SHP77 (cell line): ENCODE measurements at regions not wholly inside any gene's neighbourhood (a gene's known extent, or its start where the extent isn't known, plus 50 kb on each side); places are given as distances from the start of the nearest gene placed in this dataset.
"Not testable (repeated sequence)": the region's sequence is repeated elsewhere in the genome, so short reads cannot be mapped to it uniquely, and the experiment has no call there.

Experiments used
- DNase-seq, 2 experiments: peaks; one replicate each; lab custom pipeline; 2025; lab: John Stamatoyannopoulos, UW

DNA sequence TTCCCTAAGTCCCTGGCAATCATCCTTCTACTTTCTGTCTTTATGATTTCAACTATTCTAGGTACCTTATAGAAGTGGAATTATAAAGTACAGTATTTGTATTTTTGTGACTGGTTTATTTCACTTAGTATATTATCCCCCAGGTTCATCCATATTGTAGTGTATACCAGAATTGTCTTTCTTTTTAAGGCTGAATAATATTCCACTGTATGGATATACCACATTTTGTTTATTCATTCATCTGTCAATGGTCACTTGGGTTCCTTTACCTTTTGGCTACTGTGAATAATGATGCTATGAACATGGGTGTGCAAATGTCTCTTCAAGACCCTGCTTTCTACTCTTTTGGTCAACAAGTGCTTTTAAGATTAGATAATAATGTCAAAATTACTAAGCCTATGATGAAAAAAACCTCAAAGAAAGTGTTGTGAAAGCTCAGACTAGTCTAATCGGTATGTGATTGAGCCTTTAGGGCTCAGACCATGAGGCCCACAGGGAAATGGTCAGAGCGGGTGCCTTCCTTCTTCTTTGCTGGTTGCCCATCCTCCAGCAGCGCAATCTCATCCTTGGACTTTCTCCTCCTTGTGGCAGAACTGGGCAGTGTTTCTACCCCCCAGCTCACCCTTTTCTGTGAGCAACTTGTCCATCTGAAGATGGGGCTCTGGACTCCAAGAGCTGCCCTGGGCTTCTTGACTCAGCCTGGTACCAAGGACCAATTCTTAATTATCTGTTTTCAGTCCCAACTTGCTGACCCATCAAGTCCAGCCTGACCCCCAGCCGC is 105.4 kb downstream of the TTC8 start:
- no peak for DNase-seq

DNA sequence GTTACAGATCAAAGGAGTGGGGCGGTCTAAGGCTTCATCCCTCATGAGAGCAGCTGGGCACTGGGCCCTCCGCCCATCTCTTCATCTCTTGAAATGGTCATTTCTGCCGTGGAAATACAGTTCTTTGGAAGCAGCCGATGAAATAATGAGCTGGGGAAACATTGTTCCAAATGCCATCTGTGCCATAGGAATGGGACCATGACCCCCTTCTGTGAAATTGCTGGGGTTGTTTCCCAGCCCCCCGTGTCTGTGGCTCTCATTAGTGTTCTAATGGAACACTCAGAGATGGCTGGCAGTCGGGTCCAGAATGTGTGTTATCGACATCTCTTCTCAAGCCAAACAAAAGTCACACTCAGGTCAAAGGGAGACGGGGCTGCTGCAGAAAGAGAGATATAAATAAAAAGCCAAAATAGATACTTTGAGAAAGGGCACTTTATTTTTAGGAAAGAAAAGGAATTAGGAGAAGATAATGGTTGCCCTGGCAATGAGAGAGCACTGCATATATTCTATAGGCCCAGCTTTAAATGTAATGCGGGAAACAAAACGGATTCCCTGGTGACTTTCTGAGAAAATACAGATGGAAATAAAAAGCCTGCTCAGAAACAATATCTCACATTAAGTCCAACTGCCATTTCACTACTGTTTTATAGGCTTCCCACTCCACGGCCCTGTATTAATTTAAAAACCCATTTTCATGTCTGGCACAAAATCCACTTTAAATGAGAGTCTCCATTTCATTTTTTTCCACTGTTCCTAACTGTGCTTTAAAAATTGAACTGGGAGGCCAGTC is 107.1 kb downstream of the TTC8 start:
- no peak for DNase-seq

DNA sequence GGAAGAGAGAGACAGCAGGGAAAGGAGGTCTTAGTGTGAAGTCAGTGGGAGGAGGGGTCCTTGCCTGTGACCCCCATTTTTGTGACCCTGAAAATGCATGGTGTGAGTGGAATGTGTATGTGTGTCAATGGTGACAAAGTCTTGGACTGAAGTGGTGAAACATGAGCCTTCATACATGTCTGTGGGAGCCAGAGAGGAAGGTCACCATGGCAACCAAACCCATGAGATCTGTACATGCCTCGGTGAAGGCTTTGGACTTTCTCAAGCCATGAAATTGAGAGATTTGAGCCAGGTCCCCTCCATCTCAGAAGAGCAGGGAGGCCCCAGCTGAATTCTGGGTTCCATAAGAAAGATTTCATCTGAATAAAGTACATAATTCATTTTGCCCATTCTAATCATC is 108.7 kb downstream of the TTC8 start:
- DNase-seq: no peak

DNA sequence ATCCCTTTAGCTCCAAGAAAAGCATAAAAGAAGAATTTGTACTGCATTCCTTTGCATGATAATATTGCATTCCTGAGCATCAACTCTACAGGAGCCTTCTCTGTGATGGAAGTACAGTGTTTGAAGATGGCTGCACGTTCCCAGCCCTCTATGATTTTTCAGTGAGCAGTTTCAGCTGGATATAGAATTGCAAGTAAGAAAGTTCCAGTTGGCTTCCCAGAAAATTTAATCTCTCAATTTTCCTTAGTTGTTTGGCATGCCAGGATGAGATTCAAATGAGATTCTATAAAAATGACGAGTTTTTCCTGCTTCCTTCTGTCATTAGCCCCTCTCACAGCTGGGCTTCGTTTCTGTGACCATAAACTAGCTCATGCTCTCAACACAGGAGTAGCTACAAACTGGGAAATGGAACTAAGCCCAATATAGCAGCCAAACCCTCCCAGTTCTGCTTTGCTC is 109.9 kb downstream of the TTC8 start:
- no peak for DNase-seq

GRCh38 chr14:88935083-88935482 is 110.6 kb downstream of the TTC8 start:
- DNase-seq: no peak

GRCh38 chr14:88937706-88938105 is 113.3 kb downstream of the TTC8 start:
- no peak for DNase-seq

DNA sequence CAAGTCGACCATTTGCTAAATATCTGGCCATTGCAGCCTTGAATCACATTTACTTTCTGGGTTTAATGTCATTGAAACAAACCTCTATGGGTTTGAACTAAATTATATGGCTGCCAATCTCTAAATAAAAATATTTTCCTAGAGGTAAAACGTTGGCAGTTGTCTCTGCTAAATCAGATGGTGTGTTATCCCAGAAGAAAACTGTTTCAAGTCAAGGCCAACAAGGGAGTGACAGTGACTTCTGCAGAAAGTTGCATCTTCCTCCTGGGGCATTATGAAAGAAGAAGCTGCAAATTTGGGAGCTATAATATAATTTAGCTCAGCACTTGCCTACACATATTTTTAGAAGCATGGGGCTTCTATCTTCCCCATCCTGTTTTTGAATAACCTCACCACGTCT is 116.2 kb downstream of the TTC8 start:
- DNase-seq: no peak

DNA sequence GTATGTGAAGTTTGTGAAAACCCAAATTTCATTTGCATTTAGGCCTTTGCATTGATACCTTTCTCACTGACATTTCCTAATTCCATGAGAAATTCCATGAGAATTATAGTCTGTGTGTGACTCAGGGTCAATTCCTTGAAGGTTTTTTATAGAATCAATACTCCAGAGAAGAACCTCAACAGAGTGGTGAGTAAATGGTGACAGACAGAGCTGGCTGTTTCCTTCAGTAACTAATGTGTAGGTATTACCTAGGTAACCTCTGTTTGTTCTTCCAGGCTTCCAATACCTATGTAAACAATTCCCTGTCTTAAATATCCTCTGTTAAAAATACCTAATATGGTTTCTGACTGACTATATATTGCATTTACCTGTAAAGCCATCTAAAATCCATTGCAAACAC is 117.0 kb downstream of the TTC8 start:
- DNase-seq: no peak

- DNase-seq: no peak
These were observed 123.5 kb downstream of the TTC8 start for GRCh38 chr14:88947646-88948598.

DNA sequence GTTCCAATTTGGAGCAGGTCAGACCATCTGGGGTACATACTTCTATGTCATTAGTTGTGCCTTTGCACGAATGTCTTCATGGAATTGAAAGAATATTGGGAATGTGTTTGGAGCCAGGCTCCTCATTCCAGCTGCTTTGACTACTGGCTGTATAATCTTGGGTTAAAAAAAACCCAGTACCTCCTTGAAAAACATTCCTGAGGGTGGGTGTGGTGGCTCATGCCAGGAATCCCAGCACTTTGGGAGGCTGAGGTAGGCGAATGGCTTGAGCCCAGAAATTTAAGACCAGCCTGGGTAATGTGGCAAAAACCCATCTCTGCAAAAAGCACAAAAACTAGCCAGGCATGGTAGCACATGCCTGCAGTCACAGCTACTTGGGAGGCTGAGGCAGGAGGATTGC is 125.6 kb downstream of the TTC8 start:
- no peak for DNase-seq

- no peak for DNase-seq
These were observed 126.9 kb downstream of the TTC8 start for GRCh38 chr14:88951370-88951769.

DNA sequence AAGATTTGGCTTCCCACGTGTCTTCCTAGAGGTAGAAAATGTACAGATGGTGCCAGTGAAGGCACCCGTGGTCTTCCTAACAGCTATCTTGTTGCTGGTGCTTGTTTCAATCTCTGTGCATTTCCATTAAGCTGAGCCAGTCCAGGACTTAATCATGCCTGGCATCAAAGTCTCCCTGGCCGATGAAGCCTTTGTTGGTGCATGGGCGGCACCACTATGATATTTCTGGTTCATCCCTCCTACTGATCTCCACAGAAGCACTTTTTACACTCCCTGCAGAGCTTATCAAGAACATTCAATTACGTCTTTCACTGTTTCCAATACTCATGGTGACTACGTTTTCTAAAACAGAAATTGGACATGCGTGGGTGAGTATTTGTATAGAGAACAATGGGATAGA is 128.4 kb downstream of the TTC8 start:
- no peak for DNase-seq

DNA sequence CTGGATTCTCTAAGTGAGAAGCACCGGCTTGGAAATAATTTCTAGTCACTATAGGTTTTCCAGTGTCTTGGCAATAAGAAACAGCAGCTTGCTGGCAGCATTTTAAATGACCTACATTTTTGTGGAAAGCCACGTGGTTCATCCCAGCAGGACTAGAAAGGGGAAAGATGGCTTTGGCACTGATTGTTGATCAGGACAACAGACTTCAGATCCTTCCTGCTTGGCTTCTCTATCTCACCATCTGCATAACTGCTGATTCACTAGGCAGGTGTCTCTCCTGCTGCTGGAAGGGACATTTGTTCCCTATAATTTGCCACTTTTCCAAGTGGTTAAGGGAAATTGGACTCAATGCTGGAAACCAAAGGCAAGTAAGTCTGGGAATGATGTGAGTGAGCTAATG is 131.0 kb downstream of the TTC8 start:
- peak; percentile 29 to 54 for DNase-seq

- no peak for DNase-seq
These were observed 136.0 kb downstream of the TTC8 start for GRCh38 chr14:88960496-88960895.

DNA sequence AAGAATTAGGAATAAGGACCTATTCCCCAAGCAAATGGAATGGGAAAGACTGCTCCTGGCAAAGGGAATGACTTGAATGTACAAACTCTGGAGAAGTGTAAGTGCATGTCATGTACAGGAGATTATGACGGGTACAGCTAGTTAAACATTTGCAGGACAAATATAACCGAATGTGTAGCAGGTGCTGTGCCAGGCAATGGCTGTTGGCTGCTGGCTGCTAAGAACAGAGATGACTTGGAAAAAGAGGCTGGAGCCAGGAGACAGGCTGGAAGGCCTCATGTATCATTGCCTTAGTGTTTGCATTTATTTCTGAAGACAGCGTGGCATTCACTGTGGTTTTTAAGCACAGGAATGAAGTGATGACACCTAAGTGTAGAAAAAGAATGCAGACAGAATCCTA is 136.8 kb downstream of the TTC8 start:
- DNase-seq: peak; percentile 76 to 78

GRCh38 chr14:88962356-88962755 is 137.9 kb downstream of the TTC8 start:
- no peak for DNase-seq

- DNase-seq: no peak
These were observed 142.8 kb downstream of the TTC8 start for GRCh38 chr14:88967299-88967698.

DNA sequence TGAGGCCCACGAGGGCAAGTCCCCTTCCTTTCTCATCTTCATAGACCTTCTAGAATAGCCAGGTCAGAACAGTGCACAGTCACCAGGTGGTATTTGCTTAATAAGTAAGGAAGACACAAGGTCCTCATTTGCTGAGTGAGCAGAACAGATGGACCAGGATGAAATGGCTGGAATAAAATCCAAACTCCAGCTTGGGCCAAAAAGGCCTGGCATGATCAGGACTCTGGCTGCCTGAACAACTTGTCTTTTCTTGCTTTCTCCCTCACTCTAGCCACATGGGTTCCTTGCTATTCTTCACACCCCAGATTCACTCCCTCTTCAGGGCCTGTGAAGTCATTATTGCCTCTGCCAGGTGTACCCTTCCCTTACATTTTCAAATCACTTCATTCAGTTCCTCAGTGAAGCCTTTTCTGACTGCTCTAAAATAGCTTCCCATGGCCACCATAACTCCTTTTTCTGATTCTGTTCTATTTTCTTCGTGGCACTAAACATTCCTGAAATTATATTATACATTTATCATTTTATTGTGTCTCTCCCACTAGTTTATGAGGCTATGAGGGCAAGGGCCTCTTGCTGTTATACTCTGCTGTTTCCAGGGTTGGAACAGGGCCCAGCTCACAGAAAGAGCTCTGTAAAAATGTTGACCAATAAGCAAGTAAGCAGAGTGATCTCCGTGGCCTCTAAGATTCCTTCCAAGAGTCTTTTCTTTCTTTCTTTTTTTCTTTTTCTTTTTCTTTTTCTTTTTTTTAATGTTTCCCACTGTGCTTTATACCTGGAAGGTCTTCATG is 150.8 kb downstream of the TTC8 start:
- no peak for DNase-seq

GRCh38 chr14:88975926-88976325 is 151.5 kb downstream of the TTC8 start:
- no peak for DNase-seq

DNA sequence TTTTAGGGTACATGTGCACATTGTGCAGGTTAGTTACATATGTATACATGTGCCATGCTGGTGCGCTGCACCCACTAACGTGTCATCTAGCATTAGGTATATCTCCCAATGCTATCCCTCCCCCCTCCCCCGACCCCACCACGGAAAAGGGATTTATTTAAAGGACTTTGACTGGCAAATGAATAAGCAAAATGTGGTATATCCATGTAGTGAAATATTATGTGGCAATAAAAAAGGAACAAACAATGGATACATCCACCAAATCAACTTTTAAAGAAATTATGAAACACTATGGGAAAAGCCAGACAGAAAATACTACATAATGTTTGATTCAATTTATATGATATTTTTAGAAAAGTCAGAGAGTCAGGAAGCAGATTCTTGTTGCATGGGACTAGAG is 156.5 kb downstream of the TTC8 start:
- not testable (repeated sequence) for DNase-seq

- DNase-seq: no peak
These were observed 157.5 kb downstream of the TTC8 start for GRCh38 chr14:88981948-88982347.
